Neural cell (in vitro differentiated cells): ENCODE measurements at regions not wholly inside any gene's neighbourhood (a gene's known extent, or its start where the extent isn't known, plus 50 kb on each side); places are given as distances from the start of the nearest gene placed in this dataset.

ENCODE experiments used
- H2AFZ ChIP-seq: fragments of 200-600, 300-800 bp; sonication (generic), shearing (Covaris generic); 2 replicates; pipeline ENCODE4 v1.6.0; 2014; ENCODE audit warnings: low read depth, mild to moderate bottlenecking, antibody characterized with exemption, low read length, moderate library complexity
- H3F3A ChIP-seq: fragments of 200-600 bp; shearing (Covaris generic); 2 replicates; pipeline ENCODE4 v1.6.1; 2016; ENCODE audit warnings: mild to moderate bottlenecking, moderate library complexity, mixed read lengths, antibody characterized with exemption, low read length; ENCODE audit not compliant: insufficient read depth, poor library complexity, severe bottlenecking
- H3K27ac ChIP-seq: fragments of 200-600, 300-800 bp; sonication (generic), shearing (Covaris generic); 2 replicates; pipeline ENCODE4 v1.5.1; 2014; ENCODE audit warnings: mild to moderate bottlenecking, low read length, moderate library complexity
- H3K27me3 ChIP-seq: fragments of 300-800, 200-600 bp; sonication (generic), shearing (Covaris generic); 2 replicates; pipeline ENCODE4 v1.6.0; 2014; ENCODE audit warnings: mild to moderate bottlenecking, low read depth, low read length, moderate library complexity; ENCODE audit not compliant: insufficient read depth
- H3K36me3 ChIP-seq: fragments of 300-800, 200-600 bp; sonication (generic), shearing (Covaris generic); 2 replicates; pipeline ENCODE4 v1.5.1; 2014; ENCODE audit warnings: mild to moderate bottlenecking, antibody characterized with exemption, low read length, moderate library complexity; ENCODE audit not compliant: insufficient read depth
- H3K4me2 ChIP-seq: fragments of 300-800, 200-600 bp; sonication (generic), shearing (Covaris generic); 2 replicates; pipeline ENCODE4 v1.6.0; 2014; ENCODE audit warnings: mild to moderate bottlenecking, low read length
- H3K4me3 ChIP-seq: fragments of 300-800, 200-600 bp; sonication (generic), shearing (Covaris generic); 2 replicates; pipeline ENCODE4 v1.5.1; 2014; ENCODE audit warnings: mild to moderate bottlenecking, low read length, moderate library complexity
- H3K79me2 ChIP-seq: fragments of 200-600 bp; shearing (Covaris generic); replicated peaks from 2 replicates; pipeline ENCODE4 v1.6.0; 2014; ENCODE audit warnings: mild to moderate bottlenecking, low read length, moderate library complexity; ENCODE audit not compliant: insufficient read depth
- H3K9ac ChIP-seq: fragments of 300-800, 200-600 bp; sonication (generic), shearing (Covaris generic); 2 replicates; pipeline ENCODE4 v1.6.1; 2016; ENCODE audit warnings: mild to moderate bottlenecking, low read length, mixed read lengths
- H3K9me2 ChIP-seq: fragments of 200-600 bp; shearing (Covaris generic); 2 replicates; pipeline ENCODE4 v1.6.1; 2016; ENCODE audit warnings: mild to moderate bottlenecking, low read length, mixed read lengths; ENCODE audit not compliant: insufficient read depth
- H3K9me3 ChIP-seq: fragments of 200-600, 300-800 bp; sonication (generic), shearing (Covaris generic); 2 replicates; pipeline ENCODE4 v1.6.1; 2016; ENCODE audit warnings: mild to moderate bottlenecking, mixed run types, low read length, moderate library complexity, mixed read lengths
- H4K20me1 ChIP-seq: fragments of 200-600 bp; shearing (Covaris generic); 2 replicates; pipeline ENCODE4 v1.6.1; 2016; ENCODE audit warnings: mild to moderate bottlenecking, mixed run types; ENCODE audit not compliant: insufficient read depth
- CTCF ChIP-seq: fragments of 450-650 bp; IDR thresholded peaks from 2 replicates; pipeline ENCODE4 v1.5.1; 2014; ENCODE audit warnings: antibody characterized with exemption, mild to moderate bottlenecking, moderate library complexity; ENCODE audit not compliant: poor library complexity, severe bottlenecking
- EP300 ChIP-seq: fragments of 450-650 bp; conservative IDR thresholded peaks from 2 replicates; pipeline ENCODE4 v1.6.1; 2014; ENCODE audit warnings: antibody characterized with exemption, mild to moderate bottlenecking, moderate library complexity; ENCODE audit not compliant: poor library complexity, severe bottlenecking
- EZH2 ChIP-seq: fragments of 200-600, 300-800 bp; shearing (Covaris generic), sonication (generic); IDR thresholded peaks from 2 replicates; pipeline ENCODE4 v1.6.1; 2014; ENCODE audit warnings: antibody characterized with exemption, low read length, borderline replicate concordance, mild to moderate bottlenecking; ENCODE audit not compliant: insufficient read depth, poor library complexity, severe bottlenecking
- MXI1 ChIP-seq: fragments of 450-650 bp; conservative IDR thresholded peaks from 2 replicates; pipeline ENCODE4 v1.6.1; 2014; ENCODE audit warnings: antibody characterized with exemption, mild to moderate bottlenecking; ENCODE audit not compliant: poor library complexity, severe bottlenecking
- POLR2AphosphoS5 ChIP-seq: IDR thresholded peaks from 2 replicates; pipeline ENCODE4 v1.6.1; 2012
- RAD21 ChIP-seq: fragments of 450-650 bp; conservative IDR thresholded peaks from 2 replicates; pipeline ENCODE4 v1.6.1; 2014; ENCODE audit warnings: antibody characterized with exemption, mild to moderate bottlenecking, moderate library complexity
- REST ChIP-seq: IDR thresholded peaks from 2 replicates; pipeline ENCODE4 v1.6.1; 2012; ENCODE audit warnings: borderline replicate concordance
- SMC3 ChIP-seq: fragments of 450-650 bp; conservative IDR thresholded peaks from 2 replicates; pipeline ENCODE4 v1.6.1; 2014; ENCODE audit warnings: antibody characterized with exemption, mild to moderate bottlenecking, moderate library complexity; ENCODE audit not compliant: poor library complexity
- TAF1 ChIP-seq: IDR thresholded peaks from 2 replicates; pipeline ENCODE4 v1.6.1; 2012; ENCODE audit warnings: low read depth

- no peaks in the 10 kb centered on the region for H4K20me1 ChIP-seq
- TF ChIP-seq TAF1 = no peak
- TF ChIP-seq RAD21 = no peak
- no peak for TF ChIP-seq EZH2
- no peak for TF ChIP-seq CTCF
- TF ChIP-seq REST = no peak
- no peak for TF ChIP-seq MXI1
- no peak for TF ChIP-seq POLR2AphosphoS5
- no peak for TF ChIP-seq SMC3
- no peak for TF ChIP-seq EP300
- H3K4me2 ChIP-seq = no peak overlapping the region
- no peaks in the 10 kb centered on the region for H3K79me2 ChIP-seq
- no peak overlapping the region for H3K4me3 ChIP-seq
- no peak overlapping the region for H3K27ac ChIP-seq
- no peak overlapping the region for H2AFZ ChIP-seq
- H3K9me2 ChIP-seq = no peaks in the 10 kb centered on the region
- no peak overlapping the region for H3K9ac ChIP-seq
- H3K9me3 ChIP-seq = no peaks in the 10 kb centered on the region
- H3K27me3 ChIP-seq = no peaks in the 10 kb centered on the region
- H3F3A ChIP-seq = no peaks in the 10 kb centered on the region
- H3K36me3 ChIP-seq = no peaks in the 10 kb centered on the region
Measured at GRCh38 chr12:65614259-65614889, 209.9 kb upstream of the HMGA2 start.

- no peak overlapping the region for H3K4me3 ChIP-seq
- TF ChIP-seq CTCF (no peak), MXI1 (no peak), REST (no peak), RAD21 (no peak), TAF1 (no peak)
- H3K27me3 ChIP-seq = no peaks in the 10 kb centered on the region
- H3K27ac ChIP-seq = no peak overlapping the region
- H3K36me3 ChIP-seq = no peaks in the 10 kb centered on the region
- H4K20me1 ChIP-seq = no peaks in the 10 kb centered on the region
- H3K4me2 ChIP-seq = no peak overlapping the region
- H3K9me2 ChIP-seq = no peaks in the 10 kb centered on the region
- no peak overlapping the region for H2AFZ ChIP-seq
- no peaks in the 10 kb centered on the region for H3F3A ChIP-seq
- H3K79me2 ChIP-seq = no peaks in the 10 kb centered on the region
- no peak overlapping the region for H3K9ac ChIP-seq
- no peaks in the 10 kb centered on the region for H3K9me3 ChIP-seq
Measured at GRCh38 chr12:65615118-65615517, 209.2 kb upstream of the HMGA2 start.
